GM12891 (cell line): ENCODE measurements at regions not wholly inside any gene's neighbourhood (a gene's known extent, or its start where the extent isn't known, plus 50 kb on each side); places are given as distances from the start of the nearest gene placed in this dataset.

Experiments used
- POLR2A ChIP-seq: IDR thresholded peaks from 2 replicates; pipeline ENCODE4 v1.6.1; 2011; ENCODE audit warnings: low read depth, low read length, control low read depth
- POLR2AphosphoS5 ChIP-seq: IDR thresholded peaks from 2 replicates; pipeline ENCODE4 v1.6.1; 2011; ENCODE audit warnings: low read depth, low read length, control low read depth
- POU2F2 ChIP-seq: IDR thresholded peaks from 2 replicates; pipeline ENCODE4 v1.6.1; 2011; ENCODE audit warnings: low read depth, mild to moderate bottlenecking, control low read depth, low read length, moderate library complexity
- SPI1 ChIP-seq: IDR thresholded peaks from 2 replicates; pipeline ENCODE4 v1.6.1; 2011; ENCODE audit warnings: low read depth, low read length, control low read depth

- TF ChIP-seq POLR2AphosphoS5, result no peak
- no peak for TF ChIP-seq POLR2A
- TF ChIP-seq SPI1, result no peak
- TF ChIP-seq POU2F2, result no peak
These were observed 228.8 kb upstream of the ADGRL2 start for GRCh38 chr1:81571946-81572345.
